ENCODE measurements at regions not wholly inside any gene's neighbourhood (a gene's known extent, or its start where the extent isn't known, plus 50 kb on each side); places are given as distances from the start of the nearest gene placed in this dataset.
A peak's percentile ranks its signal among the peaks of the same experiment; 100 is the strongest.
"Not testable (repeated sequence)": the region's sequence is repeated elsewhere in the genome, so short reads cannot be mapped to it uniquely, and the experiment has no call there.

DNA sequence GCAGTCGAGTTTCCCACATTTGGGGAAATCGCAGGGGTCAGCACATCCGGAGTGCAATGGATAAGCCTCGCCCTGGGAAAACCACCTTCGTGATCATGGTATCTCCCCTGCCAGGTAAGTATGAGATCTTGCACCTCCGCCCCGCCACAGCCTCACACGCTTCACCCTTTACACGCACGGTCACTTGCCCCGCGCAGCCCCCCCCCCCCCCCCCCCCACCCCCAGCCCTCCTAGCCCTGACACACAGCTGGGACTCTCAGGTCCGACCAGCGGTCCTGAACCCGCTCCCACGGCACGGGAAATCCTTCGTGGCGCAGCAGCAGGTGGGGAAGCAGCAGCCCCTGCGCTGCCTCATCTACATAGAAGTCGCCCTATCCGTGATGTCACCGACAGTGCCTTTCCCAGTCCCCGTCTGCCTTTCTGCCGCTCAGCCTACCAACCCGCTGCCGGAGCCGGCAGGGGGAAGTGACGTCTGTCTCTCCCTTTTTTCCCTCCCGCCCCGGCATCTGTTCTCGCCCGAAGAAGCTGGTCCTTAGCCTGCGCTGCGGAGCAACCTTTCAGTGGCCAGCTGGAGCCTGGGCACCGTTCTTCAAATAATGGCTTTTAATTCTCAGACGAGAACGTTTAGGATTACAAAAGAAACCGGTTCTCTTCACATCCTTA, 242.2 kb downstream of the FAM72C start:
- H3K36me3 ChIP-seq, H3K4me1 ChIP-seq, DNase-seq, H3K9me3 ChIP-seq, H3K27me3 ChIP-seq: not testable (repeated sequence)
- peak overlapping the region in 1 of 4 donors; percentile 64 for H3K27ac ChIP-seq
- peak overlapping the region in 1 of 4 donors; percentile 36 for H3K4me3 ChIP-seq

GRCh38 chr1:143728802-143729448, 242.9 kb downstream of the FAM72C start:
- H3K9me3 ChIP-seq, H3K27ac ChIP-seq, H3K4me3 ChIP-seq, H3K36me3 ChIP-seq, DNase-seq, H3K27me3 ChIP-seq, H3K4me1 ChIP-seq: not testable (repeated sequence)

- H3K27me3 ChIP-seq: no peaks in the 10 kb centered on the region
- DNase-seq: no peak
- no peak for TF ChIP-seq POLR2A (IDR thresholded peaks at IDR 0.05)
- TF ChIP-seq, protein P1, sequence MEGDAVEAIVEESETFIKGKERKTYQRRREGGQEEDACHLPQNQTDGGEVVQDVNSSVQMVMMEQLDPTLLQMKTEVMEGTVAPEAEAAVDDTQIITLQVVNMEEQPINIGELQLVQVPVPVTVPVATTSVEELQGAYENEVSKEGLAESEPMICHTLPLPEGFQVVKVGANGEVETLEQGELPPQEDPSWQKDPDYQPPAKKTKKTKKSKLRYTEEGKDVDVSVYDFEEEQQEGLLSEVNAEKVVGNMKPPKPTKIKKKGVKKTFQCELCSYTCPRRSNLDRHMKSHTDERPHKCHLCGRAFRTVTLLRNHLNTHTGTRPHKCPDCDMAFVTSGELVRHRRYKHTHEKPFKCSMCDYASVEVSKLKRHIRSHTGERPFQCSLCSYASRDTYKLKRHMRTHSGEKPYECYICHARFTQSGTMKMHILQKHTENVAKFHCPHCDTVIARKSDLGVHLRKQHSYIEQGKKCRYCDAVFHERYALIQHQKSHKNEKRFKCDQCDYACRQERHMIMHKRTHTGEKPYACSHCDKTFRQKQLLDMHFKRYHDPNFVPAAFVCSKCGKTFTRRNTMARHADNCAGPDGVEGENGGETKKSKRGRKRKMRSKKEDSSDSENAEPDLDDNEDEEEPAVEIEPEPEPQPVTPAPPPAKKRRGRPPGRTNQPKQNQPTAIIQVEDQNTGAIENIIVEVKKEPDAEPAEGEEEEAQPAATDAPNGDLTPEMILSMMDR (IDR thresholded peaks at IDR 0.05): no peak
Observed at GRCh38 chr1:143727263-143727662, 244.5 kb downstream of the FAM72C start.

DNA sequence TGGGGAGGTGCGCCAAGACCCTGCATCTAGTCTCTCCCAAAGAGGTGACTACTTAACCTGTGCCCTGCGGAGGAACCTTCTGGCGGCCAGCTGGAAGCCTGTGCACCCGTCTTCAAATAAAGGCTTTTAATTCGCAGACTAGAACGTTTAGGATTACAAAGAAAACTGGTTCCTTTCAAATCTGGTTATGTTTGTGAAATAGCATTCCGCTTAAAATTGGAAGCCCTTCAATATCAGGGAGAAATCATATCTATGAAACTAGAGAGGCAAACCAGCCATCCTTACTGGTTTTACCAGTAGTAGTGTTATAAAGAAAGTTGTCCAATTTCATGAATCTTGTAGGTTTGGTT, 250.8 kb downstream of the FAM72C start:
- no peak for DNase-seq
- no peak overlapping the region for H3K4me3 ChIP-seq
- TF ChIP-seq, protein P1 (IDR thresholded peaks at IDR 0.05): no peak
- no peak for TF ChIP-seq POLR2A (IDR thresholded peaks at IDR 0.05)
- H3K4me1 ChIP-seq: no peaks in the 10 kb centered on the region
- H3K27me3 ChIP-seq: no peaks in the 10 kb centered on the region
- no peaks in the 10 kb centered on the region for H3K36me3 ChIP-seq
- no peaks in the 10 kb centered on the region for H3K9me3 ChIP-seq
- no peak overlapping the region for H3K27ac ChIP-seq

More at GRCh38 chr1:143727263-143727662, 244.5 kb downstream of the FAM72C start:
- H3K36me3 ChIP-seq: no peaks in the 10 kb centered on the region
- no peaks in the 10 kb centered on the region for H3K4me1 ChIP-seq
- no peaks in the 10 kb centered on the region for H3K9me3 ChIP-seq
- no peak overlapping the region for H3K27ac ChIP-seq
- H3K4me3 ChIP-seq: no peak overlapping the region

DNA sequence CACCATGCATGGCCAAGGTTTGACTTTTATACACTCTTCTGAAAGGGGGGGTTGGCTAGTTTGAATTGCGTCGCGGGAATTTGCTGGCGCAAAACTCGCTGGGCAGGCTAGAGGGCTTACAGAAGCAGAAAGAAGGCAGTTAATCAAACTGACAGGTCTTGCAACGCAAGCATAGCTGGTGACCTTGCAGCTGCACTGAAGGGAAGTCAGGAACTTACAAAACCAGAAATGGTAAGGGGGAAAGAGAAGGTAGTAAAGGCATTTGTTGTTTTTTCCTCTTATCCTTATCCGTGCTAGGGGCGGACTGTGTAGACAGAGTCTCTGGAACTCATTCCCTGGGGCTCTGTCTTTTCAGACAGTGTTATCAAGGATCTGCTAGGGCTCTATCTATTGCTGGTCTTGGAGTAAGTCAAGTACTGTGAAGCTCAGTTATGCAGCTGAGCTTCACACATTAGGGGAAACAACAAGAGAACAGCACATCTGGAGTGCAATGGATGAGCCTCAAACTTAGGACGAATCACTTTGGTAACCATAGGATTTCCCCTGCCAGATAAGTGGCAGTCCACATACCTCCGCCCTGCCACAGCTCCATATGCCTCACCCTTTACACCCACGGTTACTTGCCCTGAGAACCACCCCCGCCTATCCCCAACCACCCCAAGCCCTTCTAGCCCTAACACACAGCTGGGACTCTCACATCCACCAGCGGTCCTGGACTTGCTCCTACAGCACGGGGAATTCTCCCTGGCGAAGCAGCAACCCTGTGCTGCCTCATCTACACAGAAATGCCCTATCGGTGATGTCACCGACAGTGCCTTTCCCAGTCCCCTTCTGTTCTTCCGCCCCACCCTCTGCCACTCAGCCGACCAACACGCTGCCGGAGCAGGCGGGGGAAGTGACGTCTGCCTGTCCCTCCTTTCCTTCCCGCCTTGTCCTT, 251.4 kb downstream of the FAM72C start:
- Histone ChIP-seq H3K9me3 (no peaks in the 10 kb centered on the region), H3K4me3 (peak overlapping the region in 1 of 4 donors; percentile 32), H3K27ac (no peak overlapping the region), H3K36me3 (no peaks in the 10 kb centered on the region), H3K27me3 (no peaks in the 10 kb centered on the region), H3K4me1 (no peaks in the 10 kb centered on the region)
- peak in 1 of 3 donors; percentile 59 for DNase-seq
- TF ChIP-seq, protein P1 (IDR thresholded peaks at IDR 0.05): no peak
- no peak for TF ChIP-seq POLR2A (IDR thresholded peaks at IDR 0.05)

GRCh38 chr1:143718524-143718923, 253.3 kb downstream of the FAM72C start:
- Histone ChIP-seq H3K36me3 (no peaks in the 10 kb centered on the region), H3K4me1 (no peaks in the 10 kb centered on the region), H3K27me3 (no peaks in the 10 kb centered on the region), H3K4me3 (no peak overlapping the region), H3K9me3 (no peaks in the 10 kb centered on the region), H3K27ac (no peak overlapping the region)
- DNase-seq: no peak
- TF ChIP-seq POLR2A (IDR thresholded peaks at IDR 0.05): no peak
- TF ChIP-seq, protein P1 (IDR thresholded peaks at IDR 0.05): no peak

Measured in Peyer's patch (tissue), 4 donors.